ENCODE measurements at regions not wholly inside any gene's neighbourhood (a gene's known extent, or its start where the extent isn't known, plus 50 kb on each side); places are given as distances from the start of the nearest gene placed in this dataset.

DNA sequence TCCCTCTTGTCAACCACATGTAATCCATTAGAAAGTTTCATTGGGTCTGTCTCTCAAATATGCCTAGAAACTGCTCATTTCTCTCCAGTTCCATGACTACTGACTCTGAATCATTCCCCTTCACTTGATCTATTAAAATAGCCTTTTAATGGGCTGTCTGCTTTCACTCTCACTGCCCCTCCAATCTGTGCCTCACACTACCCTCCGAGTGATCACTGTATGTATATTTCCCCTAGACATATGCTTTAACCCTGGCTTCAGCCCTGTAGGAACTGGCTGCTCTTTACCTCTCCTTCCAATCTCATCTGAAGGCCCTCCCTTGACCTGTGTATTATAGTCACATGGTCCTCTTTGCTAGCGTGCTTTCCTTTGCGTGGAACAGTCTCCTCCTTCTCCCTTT, 282.8 kb upstream of the ADAMTS9 start:
- no peak for DNase-seq
- ATAC-seq (ENCODE audit: low read depth): no peak
- POLR2A ChIA-PET: no interaction called here
- no peaks in the 10 kb centered on the region for H3K4me1 Mint-ChIP-seq
- H3K4me3 Mint-ChIP-seq: no peak overlapping the region
- H3K27me3 Mint-ChIP-seq: no peaks in the 10 kb centered on the region
- no peak overlapping the region for H3K27ac Mint-ChIP-seq
- no peaks in the 10 kb centered on the region for H3K36me3 Mint-ChIP-seq
- H3K9me3 Mint-ChIP-seq: peaks cover 5% of the 10 kb centered on the region

GRCh38 chr3:64961301-64961700, 273.5 kb upstream of the ADAMTS9 start:
- POLR2A ChIA-PET: no interaction called here
- DNase-seq (no peak), ATAC-seq (ENCODE audit: low read depth) (no peak)
- no peaks in the 10 kb centered on the region for H3K4me1 Mint-ChIP-seq
- peaks cover 7% of the 10 kb centered on the region for H3K9me3 Mint-ChIP-seq
- no peak overlapping the region for H3K4me3 Mint-ChIP-seq
- H3K27ac Mint-ChIP-seq: no peak overlapping the region
- no peaks in the 10 kb centered on the region for H3K36me3 Mint-ChIP-seq
- H3K27me3 Mint-ChIP-seq: no peaks in the 10 kb centered on the region

- Mint-ChIP-seq H3K9me3 (peaks cover 4% of the 10 kb centered on the region), H3K27ac (no peak overlapping the region)
- no peak for ATAC-seq (ENCODE audit: low read depth)
Observed at GRCh38 chr3:64958199-64958843, 270.5 kb upstream of the ADAMTS9 start.

DNA sequence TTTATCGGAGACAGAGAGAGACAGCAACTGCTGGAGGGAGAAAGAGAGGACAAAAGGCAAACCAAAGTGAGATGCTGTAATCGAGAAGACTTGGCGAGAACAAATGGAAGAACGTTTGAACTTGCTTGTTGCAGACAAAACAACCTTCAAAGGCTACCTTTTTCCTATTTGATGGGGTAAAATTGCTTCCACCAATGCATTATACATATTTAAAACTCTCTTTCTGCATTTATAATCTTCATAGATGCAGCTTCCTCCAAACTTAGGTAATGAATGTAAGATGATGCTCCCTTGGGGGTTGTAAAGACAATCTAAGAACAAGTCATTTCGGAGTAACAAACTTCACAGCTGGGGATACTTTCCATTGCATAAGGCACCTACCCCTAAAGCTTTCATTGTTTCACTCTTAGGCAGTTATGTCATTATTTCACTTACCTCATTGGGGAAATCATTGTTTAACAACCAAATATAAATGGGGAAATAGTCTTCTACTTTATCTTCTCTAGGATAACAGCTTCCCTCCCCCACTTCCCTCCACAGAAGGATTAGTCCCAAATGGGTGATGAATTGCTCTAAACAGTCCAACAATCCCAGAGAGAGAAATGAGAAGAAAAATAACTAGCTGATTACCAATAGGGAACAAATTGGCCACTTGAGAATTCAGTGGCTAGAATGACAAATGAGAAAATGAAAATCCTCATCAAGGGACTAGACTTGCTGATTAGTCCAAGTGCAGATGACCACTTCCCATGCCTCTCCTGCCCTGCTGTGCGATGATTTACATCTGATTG, 269.8 kb upstream of the ADAMTS9 start:
- Mint-ChIP-seq H3K27me3 (no peaks in the 10 kb centered on the region), H3K4me1 (no peaks in the 10 kb centered on the region), H3K36me3 (no peaks in the 10 kb centered on the region), H3K27ac (no peak overlapping the region), H3K4me3 (no peak overlapping the region), H3K9me3 (peaks cover 4% of the 10 kb centered on the region)
- no peak for ATAC-seq (ENCODE audit: low read depth)
- POLR2A ChIA-PET: no interaction called here
- DNase-seq: no peak

More at GRCh38 chr3:64958199-64958843, 270.5 kb upstream of the ADAMTS9 start:
- Mint-ChIP-seq H3K4me1 (no peaks in the 10 kb centered on the region), H3K4me3 (no peak overlapping the region), H3K27me3 (no peaks in the 10 kb centered on the region), H3K36me3 (no peaks in the 10 kb centered on the region)
- DNase-seq: no peak
- POLR2A ChIA-PET: no interaction called here

- POLR2A ChIA-PET: no interaction called here
- no peak for ATAC-seq (ENCODE audit: low read depth)
- no peaks in the 10 kb centered on the region for H3K4me1 Mint-ChIP-seq
Observed at GRCh38 chr3:64956711-64957325, 269.0 kb upstream of the ADAMTS9 start.

GRCh38 chr3:64954995-64955636, 267.3 kb upstream of the ADAMTS9 start:
- H3K36me3 Mint-ChIP-seq: no peaks in the 10 kb centered on the region
- no peak overlapping the region for H3K27ac Mint-ChIP-seq
- H3K9me3 Mint-ChIP-seq: peaks cover 3% of the 10 kb centered on the region
- no peak overlapping the region for H3K4me3 Mint-ChIP-seq
- H3K27me3 Mint-ChIP-seq: no peaks in the 10 kb centered on the region
- ATAC-seq (ENCODE audit: low read depth) (no peak), DNase-seq (no peak)
- POLR2A ChIA-PET: no interaction called here
- no peaks in the 10 kb centered on the region for H3K4me1 Mint-ChIP-seq

More at GRCh38 chr3:64956711-64957325, 269.0 kb upstream of the ADAMTS9 start:
- Mint-ChIP-seq H3K27ac (no peak overlapping the region), H3K27me3 (no peaks in the 10 kb centered on the region), H3K4me3 (no peak overlapping the region), H3K36me3 (no peaks in the 10 kb centered on the region), H3K9me3 (peaks cover 3% of the 10 kb centered on the region)
- DNase-seq: no peak

DNA sequence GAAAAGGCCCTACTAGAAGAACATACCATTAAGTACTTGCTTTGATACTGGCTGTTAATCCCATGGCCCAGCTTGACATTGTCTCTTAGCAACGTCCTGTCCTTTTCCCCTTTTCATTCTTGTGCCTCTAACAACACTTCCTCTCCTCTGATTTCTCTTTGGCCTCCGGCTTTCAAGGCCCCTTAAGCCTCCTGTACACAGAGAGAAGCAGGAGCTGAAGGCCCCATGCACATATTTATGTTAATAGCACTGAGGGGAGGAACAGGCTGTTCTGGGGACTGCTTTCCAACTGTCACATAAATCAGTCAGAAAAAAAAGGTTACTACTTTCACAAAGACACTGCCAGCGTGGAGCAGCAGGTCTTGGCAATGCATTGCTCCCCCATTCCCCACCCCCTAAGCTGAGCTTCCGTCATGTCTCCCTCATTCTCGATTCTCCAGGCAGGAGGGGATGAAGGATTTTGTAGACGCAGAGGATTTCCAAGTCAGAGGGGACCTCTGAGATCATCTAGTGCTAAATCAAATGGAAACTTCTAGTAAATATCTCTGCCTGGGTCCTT, 257.4 kb upstream of the ADAMTS9 start:
- H3K36me3 Mint-ChIP-seq: no peaks in the 10 kb centered on the region
- no peak overlapping the region for H3K27ac Mint-ChIP-seq
- no peak for ATAC-seq (ENCODE audit: low read depth)
- no peaks in the 10 kb centered on the region for H3K27me3 Mint-ChIP-seq
- POLR2A ChIA-PET: no interaction called here
- no peak overlapping the region for H3K4me3 Mint-ChIP-seq
- no peaks in the 10 kb centered on the region for H3K4me1 Mint-ChIP-seq
- DNase-seq: no peak
- H3K9me3 Mint-ChIP-seq: peaks cover 2% of the 10 kb centered on the region

- POLR2A ChIA-PET: no interaction called here
- ATAC-seq (ENCODE audit: low read depth): no peak
- Mint-ChIP-seq H3K27me3 (no peaks in the 10 kb centered on the region), H3K27ac (no peak overlapping the region), H3K9me3 (peaks cover 2% of the 10 kb centered on the region), H3K4me1 (no peaks in the 10 kb centered on the region), H3K4me3 (no peak overlapping the region), H3K36me3 (no peaks in the 10 kb centered on the region)
- no peak for DNase-seq
Observed at GRCh38 chr3:64943866-64944265, 256.1 kb upstream of the ADAMTS9 start.

GRCh38 chr3:64940596-64941348, 253.0 kb upstream of the ADAMTS9 start:
- Mint-ChIP-seq H3K4me1 (no peaks in the 10 kb centered on the region), H3K27ac (no peak overlapping the region), H3K27me3 (no peaks in the 10 kb centered on the region), H3K9me3 (peaks cover 5% of the 10 kb centered on the region), H3K36me3 (no peaks in the 10 kb centered on the region), H3K4me3 (no peak overlapping the region)
- POLR2A ChIA-PET: no interaction called here
- ATAC-seq (ENCODE audit: low read depth) (no peak), DNase-seq (no peak)

DNA sequence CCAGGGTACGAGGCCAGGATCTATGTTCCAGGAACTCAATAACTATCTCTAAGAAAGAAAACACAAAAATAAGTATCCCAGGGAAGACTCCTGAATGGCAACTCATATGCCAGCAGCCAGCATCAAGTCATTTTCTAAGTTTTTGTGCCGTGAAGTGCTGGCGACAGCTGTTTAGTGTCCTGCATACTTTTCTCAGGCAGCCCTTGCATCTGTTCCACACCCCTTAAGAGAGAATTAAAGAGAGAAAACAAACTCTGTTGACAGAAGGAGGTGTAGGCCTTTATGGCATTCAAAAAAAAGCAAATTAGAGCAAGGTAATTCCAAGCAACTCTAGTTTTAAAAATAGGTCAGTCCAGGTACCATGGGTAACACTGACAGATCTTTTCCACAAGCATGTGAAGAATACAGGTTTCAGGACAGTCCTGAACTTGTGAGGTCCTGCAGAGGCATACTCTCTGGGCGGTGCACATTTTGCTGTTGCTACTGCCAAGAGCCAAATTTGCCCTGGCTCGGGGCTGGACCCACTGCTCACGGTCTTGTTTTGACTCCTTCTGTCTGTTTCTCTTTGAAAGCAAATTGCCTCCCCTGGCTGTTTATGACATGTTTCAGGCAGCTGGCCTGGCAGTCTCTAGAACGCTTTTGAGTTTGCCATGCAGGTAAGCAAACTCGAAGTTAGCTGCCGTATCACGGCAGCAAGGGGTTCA, 252.1 kb upstream of the ADAMTS9 start:
- no peaks in the 10 kb centered on the region for H3K27me3 Mint-ChIP-seq
- H3K9me3 Mint-ChIP-seq: peaks cover 5% of the 10 kb centered on the region
- no peak overlapping the region for H3K4me3 Mint-ChIP-seq
- ATAC-seq (ENCODE audit: low read depth): no peak
- H3K27ac Mint-ChIP-seq: no peak overlapping the region
- H3K4me1 Mint-ChIP-seq: no peaks in the 10 kb centered on the region
- no peaks in the 10 kb centered on the region for H3K36me3 Mint-ChIP-seq
- POLR2A ChIA-PET: no interaction called here
- DNase-seq: no peak

DNA sequence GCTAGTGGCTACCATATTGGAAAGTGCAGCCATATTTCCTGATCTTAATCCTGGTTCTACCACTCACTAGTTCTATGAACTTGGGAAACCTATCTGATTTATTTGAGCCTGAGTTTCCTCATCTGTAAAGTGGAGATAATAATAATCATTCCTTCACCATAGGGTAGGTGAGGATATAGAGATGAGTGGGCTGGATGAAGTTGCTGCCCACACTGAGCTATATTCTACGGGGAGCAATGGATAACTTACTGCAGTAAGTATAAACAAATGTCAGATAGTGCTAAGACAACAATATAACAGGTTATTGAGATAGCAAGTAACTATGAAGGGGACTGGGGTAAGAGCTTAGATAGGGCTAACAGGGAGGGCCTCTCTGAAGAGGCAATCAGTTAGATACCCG, 251.5 kb upstream of the ADAMTS9 start:
- DNase-seq (no peak), ATAC-seq (ENCODE audit: low read depth) (no peak)
- H3K27me3 Mint-ChIP-seq: no peaks in the 10 kb centered on the region
- no peak overlapping the region for H3K4me3 Mint-ChIP-seq
- peaks cover 7% of the 10 kb centered on the region for H3K9me3 Mint-ChIP-seq
- H3K36me3 Mint-ChIP-seq: no peaks in the 10 kb centered on the region
- H3K27ac Mint-ChIP-seq: no peak overlapping the region
- no peaks in the 10 kb centered on the region for H3K4me1 Mint-ChIP-seq
- POLR2A ChIA-PET: no interaction called here

DNA sequence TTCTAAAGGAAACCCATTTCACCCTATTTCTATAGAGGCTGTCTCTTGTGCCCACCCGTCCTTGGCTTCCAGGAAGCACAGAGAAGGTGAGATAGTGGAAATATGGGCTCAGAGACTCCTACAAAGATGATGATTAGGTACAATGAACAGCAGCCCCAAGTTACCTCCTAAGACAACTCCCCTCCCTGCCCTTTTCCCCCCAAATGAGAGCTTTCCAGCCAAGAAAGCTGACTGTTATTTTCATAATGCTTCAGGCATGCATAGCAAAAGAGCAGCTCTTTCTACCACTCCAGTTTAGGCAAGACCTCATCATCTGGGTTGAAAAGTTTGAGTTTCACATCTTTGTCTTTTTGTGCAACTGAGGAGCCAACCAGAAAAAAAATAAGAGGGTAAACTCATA, 248.8 kb upstream of the ADAMTS9 start:
- Mint-ChIP-seq H3K4me1 (no peaks in the 10 kb centered on the region), H3K4me3 (no peak overlapping the region), H3K36me3 (no peaks in the 10 kb centered on the region), H3K27me3 (no peaks in the 10 kb centered on the region), H3K27ac (no peak overlapping the region), H3K9me3 (peaks cover 10% of the 10 kb centered on the region)
- ATAC-seq (ENCODE audit: low read depth) (no peak), DNase-seq (no peak)
- POLR2A ChIA-PET: no interaction called here
